ENCODE measurements at regions not wholly inside any gene's neighbourhood (a gene's known extent, or its start where the extent isn't known, plus 50 kb on each side); places are given as distances from the start of the nearest gene placed in this dataset.
"Not testable (repeated sequence)": the region's sequence is repeated elsewhere in the genome, so short reads cannot be mapped to it uniquely, and the experiment has no call there.

DNA sequence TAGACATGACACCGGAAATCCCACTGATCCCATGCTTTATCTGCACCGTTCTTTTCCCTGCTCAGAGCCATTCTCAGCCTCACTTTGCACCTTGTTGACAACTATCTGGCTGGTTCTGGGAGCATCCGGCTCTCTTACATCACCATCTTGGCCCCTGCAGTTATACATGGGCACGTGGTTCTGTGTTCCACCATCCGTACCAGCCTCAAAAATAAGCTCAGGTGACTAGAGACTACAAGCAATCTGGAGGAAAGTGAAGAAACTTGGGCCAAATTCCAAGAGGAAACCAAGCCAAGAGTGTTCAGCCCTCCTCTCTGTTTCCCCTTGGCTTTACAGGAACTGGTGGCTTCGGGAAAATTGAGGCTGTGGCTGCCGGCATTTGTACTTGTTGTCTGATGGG lies 244.6 kb upstream of the ACVR2A start:
- no peak overlapping the region for H3K4me3 ChIP-seq
- no peaks in the 10 kb centered on the region for H3K27me3 ChIP-seq (ENCODE audit: insufficient read depth, low read depth)
- H3K4me1 ChIP-seq (replicated peaks; ENCODE audit: insufficient read depth), result no peaks in the 10 kb centered on the region
- H3F3A ChIP-seq (ENCODE audit: insufficient read depth, low read depth), result no peaks in the 10 kb centered on the region
- DNase-seq, result no peak
- ChIA-PET POLR2A (ENCODE audit: unreplicated experiment) (no interaction called here), CTCF (no interaction called here)
- H2AFZ ChIP-seq, result no peak overlapping the region
- no peaks in the 10 kb centered on the region for H3K9me2 ChIP-seq (ENCODE audit: insufficient read depth)
- H3K4me2 ChIP-seq, result no peak overlapping the region
- no peaks in the 10 kb centered on the region for H3K9me3 ChIP-seq (ENCODE audit: insufficient read depth, low read depth)
- TF ChIP-seq EZH2 (IDR thresholded peaks at IDR 0.05; ENCODE audit: low read depth), result no peak
- TF ChIP-seq, protein P1, sequence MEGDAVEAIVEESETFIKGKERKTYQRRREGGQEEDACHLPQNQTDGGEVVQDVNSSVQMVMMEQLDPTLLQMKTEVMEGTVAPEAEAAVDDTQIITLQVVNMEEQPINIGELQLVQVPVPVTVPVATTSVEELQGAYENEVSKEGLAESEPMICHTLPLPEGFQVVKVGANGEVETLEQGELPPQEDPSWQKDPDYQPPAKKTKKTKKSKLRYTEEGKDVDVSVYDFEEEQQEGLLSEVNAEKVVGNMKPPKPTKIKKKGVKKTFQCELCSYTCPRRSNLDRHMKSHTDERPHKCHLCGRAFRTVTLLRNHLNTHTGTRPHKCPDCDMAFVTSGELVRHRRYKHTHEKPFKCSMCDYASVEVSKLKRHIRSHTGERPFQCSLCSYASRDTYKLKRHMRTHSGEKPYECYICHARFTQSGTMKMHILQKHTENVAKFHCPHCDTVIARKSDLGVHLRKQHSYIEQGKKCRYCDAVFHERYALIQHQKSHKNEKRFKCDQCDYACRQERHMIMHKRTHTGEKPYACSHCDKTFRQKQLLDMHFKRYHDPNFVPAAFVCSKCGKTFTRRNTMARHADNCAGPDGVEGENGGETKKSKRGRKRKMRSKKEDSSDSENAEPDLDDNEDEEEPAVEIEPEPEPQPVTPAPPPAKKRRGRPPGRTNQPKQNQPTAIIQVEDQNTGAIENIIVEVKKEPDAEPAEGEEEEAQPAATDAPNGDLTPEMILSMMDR (conservative IDR thresholded peaks at IDR 0.05), result no peak
- no peaks in the 10 kb centered on the region for H3K36me3 ChIP-seq (ENCODE audit: low read depth)
- no peak overlapping the region for H3K27ac ChIP-seq
- no peaks in the 10 kb centered on the region for H4K20me1 ChIP-seq (ENCODE audit: insufficient read depth)
- no peaks in the 10 kb centered on the region for H3K79me2 ChIP-seq (ENCODE audit: low read depth)
- intact Hi-C loops (cut with micrococcal nuclease; ENCODE audit: unreplicated experiment), result no loop called here
- no TSS peak for BruUV-seq (replicated peaks)

DNA sequence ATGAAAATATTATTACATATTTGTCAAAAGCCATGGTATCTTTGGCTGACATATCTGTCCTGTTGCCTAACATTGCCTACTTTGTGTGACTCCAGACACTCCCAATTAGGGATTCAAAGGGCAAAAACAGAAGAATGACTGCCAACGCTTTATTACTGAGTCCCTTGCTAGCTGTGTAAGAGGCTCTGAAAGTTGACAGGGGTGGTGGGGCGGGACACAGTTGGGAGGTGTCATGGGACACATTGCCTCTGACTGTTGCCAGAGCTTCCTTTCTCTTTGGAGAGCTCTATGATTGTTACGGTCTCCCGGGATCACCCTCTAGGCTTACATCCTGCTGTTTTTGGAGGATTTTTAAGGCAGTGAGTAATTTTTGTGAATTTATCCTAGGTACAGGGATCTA lies 249.6 kb upstream of the ACVR2A start:
- Histone ChIP-seq H3F3A (ENCODE audit: insufficient read depth, low read depth) (no peaks in the 10 kb centered on the region), H3K9me2 (ENCODE audit: insufficient read depth) (no peaks in the 10 kb centered on the region), H3K4me3 (no peak overlapping the region), H2AFZ (no peak overlapping the region), H3K4me2 (no peak overlapping the region), H3K27me3 (ENCODE audit: insufficient read depth, low read depth) (no peaks in the 10 kb centered on the region), H3K9me3 (ENCODE audit: insufficient read depth, low read depth) (no peaks in the 10 kb centered on the region), H3K36me3 (ENCODE audit: low read depth) (no peaks in the 10 kb centered on the region), H3K27ac (no peak overlapping the region), H4K20me1 (ENCODE audit: insufficient read depth) (no peaks in the 10 kb centered on the region), H3K4me1 (replicated peaks; ENCODE audit: insufficient read depth) (no peaks in the 10 kb centered on the region), H3K79me2 (ENCODE audit: low read depth) (no peaks in the 10 kb centered on the region)
- no TSS peak for BruUV-seq (replicated peaks)
- no peak for DNase-seq
- no peak for TF ChIP-seq EZH2 (IDR thresholded peaks at IDR 0.05; ENCODE audit: low read depth)
- TF ChIP-seq, protein P1 (conservative IDR thresholded peaks at IDR 0.05), result no peak
- intact Hi-C loops (cut with micrococcal nuclease; ENCODE audit: unreplicated experiment), result no loop called here
- POLR2A ChIA-PET (ENCODE audit: unreplicated experiment), result no interaction called here
- CTCF ChIA-PET, result no interaction called here

DNA sequence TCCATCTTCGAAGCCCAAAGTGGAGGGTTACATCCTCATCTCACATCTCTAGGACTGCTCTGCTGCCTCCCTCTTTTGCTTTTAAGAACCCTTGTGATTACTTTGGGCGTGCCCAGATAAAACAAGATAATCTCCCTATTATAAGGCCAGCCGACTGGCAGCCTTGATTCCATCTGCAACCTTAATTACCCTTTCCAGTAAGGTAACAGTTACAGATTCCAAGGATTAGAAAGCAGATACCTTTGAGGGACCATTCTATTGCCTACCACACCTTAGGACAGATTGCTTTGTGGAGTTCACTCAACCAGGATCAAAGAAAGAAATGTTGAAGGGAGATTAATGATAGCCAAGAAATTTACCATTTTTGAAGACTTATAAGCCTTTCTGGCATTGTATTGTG lies 250.8 kb upstream of the ACVR2A start:
- Histone ChIP-seq H3K27ac (no peak overlapping the region), H3K4me2 (no peak overlapping the region), H3K9me3 (ENCODE audit: insufficient read depth, low read depth) (no peaks in the 10 kb centered on the region), H2AFZ (no peak overlapping the region), H3K36me3 (ENCODE audit: low read depth) (no peaks in the 10 kb centered on the region), H4K20me1 (ENCODE audit: insufficient read depth) (no peaks in the 10 kb centered on the region), H3K4me3 (no peak overlapping the region), H3K27me3 (ENCODE audit: insufficient read depth, low read depth) (no peaks in the 10 kb centered on the region), H3K4me1 (replicated peaks; ENCODE audit: insufficient read depth) (no peaks in the 10 kb centered on the region), H3F3A (ENCODE audit: insufficient read depth, low read depth) (no peaks in the 10 kb centered on the region), H3K9me2 (ENCODE audit: insufficient read depth) (no peaks in the 10 kb centered on the region), H3K79me2 (ENCODE audit: low read depth) (no peaks in the 10 kb centered on the region)
- TF ChIP-seq EZH2 (IDR thresholded peaks at IDR 0.05; ENCODE audit: low read depth), result no peak
- TF ChIP-seq, protein P1 (conservative IDR thresholded peaks at IDR 0.05), result no peak
- intact Hi-C loops (cut with micrococcal nuclease; ENCODE audit: unreplicated experiment), result no loop called here
- BruUV-seq (replicated peaks), result no TSS peak
- POLR2A ChIA-PET (ENCODE audit: unreplicated experiment), result no interaction called here
- CTCF ChIA-PET, result no interaction called here
- DNase-seq, result no peak

DNA sequence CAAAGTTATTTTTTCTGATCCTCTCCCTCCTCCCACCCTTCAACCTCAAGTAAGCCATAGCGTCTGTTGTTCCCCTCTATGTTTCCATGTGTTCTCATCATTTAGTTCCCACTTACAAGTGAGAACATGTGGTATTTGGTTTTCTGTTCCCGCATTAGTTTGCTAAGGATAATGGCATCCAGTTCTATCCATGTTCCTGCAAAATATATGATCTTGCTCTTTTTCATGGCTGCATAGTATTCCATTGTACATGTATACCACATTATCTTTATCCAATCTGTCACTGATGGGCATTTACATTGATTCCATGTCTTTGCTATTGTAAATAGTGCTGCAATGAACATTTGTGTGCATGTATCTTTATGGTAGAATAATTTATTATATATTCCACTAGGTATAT lies 252.0 kb upstream of the ACVR2A start:
- H3K9me2 ChIP-seq (ENCODE audit: insufficient read depth); H3K4me2 ChIP-seq; H2AFZ ChIP-seq; DNase-seq; H3K4me3 ChIP-seq; intact Hi-C loops (cut with micrococcal nuclease; ENCODE audit: unreplicated experiment); H3F3A ChIP-seq (ENCODE audit: insufficient read depth, low read depth); CTCF ChIA-PET; H4K20me1 ChIP-seq (ENCODE audit: insufficient read depth); H3K4me1 ChIP-seq (replicated peaks; ENCODE audit: insufficient read depth); H3K36me3 ChIP-seq (ENCODE audit: low read depth); POLR2A ChIA-PET (ENCODE audit: unreplicated experiment); BruUV-seq (replicated peaks); H3K79me2 ChIP-seq (ENCODE audit: low read depth); H3K9me3 ChIP-seq (ENCODE audit: insufficient read depth, low read depth); H3K27ac ChIP-seq; H3K27me3 ChIP-seq (ENCODE audit: insufficient read depth, low read depth): not testable (repeated sequence)
